Fibroblast of lung (primary cell): ENCODE measurements at regions not wholly inside any gene's neighbourhood (a gene's known extent, or its start where the extent isn't known, plus 50 kb on each side); places are given as distances from the start of the nearest gene placed in this dataset.

Experiments used
- CTCF ChIP-seq, 2 donors: IDR thresholded peaks in 1 of 2; conservative IDR thresholded peaks in 1 of 2; 1 replicate in 1 of 2; 2 replicates in 1 of 2; pipeline ENCODE4 v1.5.1; 2011 to 2012; ENCODE audit warnings: low read length in 2 of 2, control low read depth in 1 of 2, inconsistent platforms in 1 of 2, low read depth in 1 of 2, mild to moderate bottlenecking in 1 of 2
- EZH2 ChIP-seq: IDR thresholded peaks from 2 replicates; pipeline ENCODE4 v1.5.1; 2012; ENCODE audit warnings: low read length, control low read depth, mild to moderate bottlenecking; ENCODE audit errors: missing control alignments

- TF ChIP-seq EZH2 (no peak), CTCF (conservative IDR thresholded peaks at IDR 0.05 in 1 of 2, IDR thresholded peaks at IDR 0.05 in 1 of 2; ENCODE audit: low read depth in 1 of 2, low read length in 2 of 2) (no peak)
Observed at GRCh38 chr10:106268000-106268399, 896.5 kb downstream of the SORCS1 start.
